ENCODE measurements at regions not wholly inside any gene's neighbourhood (a gene's known extent, or its start where the extent isn't known, plus 50 kb on each side); places are given as distances from the start of the nearest gene placed in this dataset.

DNA sequence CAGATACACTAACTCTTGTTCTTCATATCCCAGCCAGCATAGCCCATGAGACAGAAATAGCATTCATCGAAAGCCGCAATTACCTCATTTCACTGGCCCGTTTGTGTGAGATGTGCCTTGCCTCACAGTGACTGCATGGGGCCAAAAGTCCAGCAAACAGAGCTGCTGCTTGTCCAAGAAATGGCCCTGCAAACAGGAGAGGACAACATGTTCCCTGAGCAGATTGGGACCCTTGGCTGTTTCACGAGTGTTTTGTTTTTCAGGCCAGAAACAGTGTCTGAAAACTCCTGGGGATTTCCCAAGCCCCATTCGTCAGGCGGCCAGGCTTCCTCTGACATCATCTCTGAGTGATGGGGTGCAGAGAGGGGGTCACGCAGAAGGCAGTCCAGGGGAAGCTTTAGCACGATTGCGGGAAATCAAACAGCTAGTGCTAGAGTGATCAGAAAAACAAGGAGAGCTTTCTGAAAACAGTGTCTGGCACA, 503.6 kb upstream of the PAPPA start:
- no peaks in the 10 kb centered on the region for H3K36me3 Mint-ChIP-seq (ENCODE audit: low read depth)
- no peaks in the 10 kb centered on the region for H3K4me1 Mint-ChIP-seq
- no peak overlapping the region for H3K27ac Mint-ChIP-seq
- no peaks in the 10 kb centered on the region for H3K9me3 Mint-ChIP-seq
- ATAC-seq (no peak), DNase-seq (no peak)
- H3K4me3 Mint-ChIP-seq: no peak overlapping the region
- H3K27me3 Mint-ChIP-seq: no peaks in the 10 kb centered on the region

DNA sequence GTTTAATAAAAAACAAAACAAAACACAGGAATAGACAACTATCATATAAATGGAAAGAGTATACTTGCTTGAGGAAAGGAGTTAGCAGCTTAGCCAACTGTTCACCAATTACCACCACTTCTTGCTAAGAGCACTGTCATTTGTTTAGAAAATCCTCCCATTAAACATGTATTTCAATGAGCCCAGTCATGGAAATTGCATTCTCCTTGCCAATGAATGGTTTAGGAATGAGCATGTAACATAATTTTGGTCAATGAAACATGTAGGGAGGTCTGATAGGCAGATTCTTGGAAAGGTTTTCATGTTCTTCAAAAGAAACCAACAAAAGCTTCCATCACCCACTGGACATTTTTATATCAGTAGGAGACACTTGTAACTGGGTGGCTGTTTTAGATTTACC, 502.8 kb upstream of the PAPPA start:
- ATAC-seq (no peak), DNase-seq (no peak)
- Mint-ChIP-seq H3K27ac (no peak overlapping the region), H3K27me3 (peaks cover 1% of the 10 kb centered on the region), H3K36me3 (ENCODE audit: low read depth) (no peaks in the 10 kb centered on the region), H3K9me3 (no peaks in the 10 kb centered on the region), H3K4me3 (no peak overlapping the region), H3K4me1 (no peaks in the 10 kb centered on the region)

DNA sequence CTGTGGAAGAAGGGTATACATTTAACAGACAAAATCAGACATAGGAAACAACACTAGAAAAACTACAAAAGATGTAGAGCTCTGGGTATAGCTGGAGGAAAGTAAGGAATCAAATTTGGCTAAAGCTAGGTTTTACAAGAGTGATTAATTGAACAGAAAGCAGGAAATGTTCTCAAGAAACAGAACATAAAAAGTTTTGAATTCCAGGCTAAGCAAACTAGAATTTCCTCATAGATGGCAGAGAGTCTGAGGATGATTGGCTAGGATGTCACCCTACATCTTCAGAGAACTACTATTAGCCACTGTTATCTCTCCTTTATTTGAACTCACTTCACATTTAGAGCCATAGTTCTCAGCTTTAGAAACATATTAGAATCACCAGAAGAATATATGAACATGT, 502.1 kb upstream of the PAPPA start:
- ATAC-seq (no peak), DNase-seq (no peak)
- no peak overlapping the region for H3K27ac Mint-ChIP-seq
- no peaks in the 10 kb centered on the region for H3K36me3 Mint-ChIP-seq (ENCODE audit: low read depth)
- no peaks in the 10 kb centered on the region for H3K4me1 Mint-ChIP-seq
- peaks cover 2% of the 10 kb centered on the region for H3K27me3 Mint-ChIP-seq
- no peak overlapping the region for H3K4me3 Mint-ChIP-seq
- no peaks in the 10 kb centered on the region for H3K9me3 Mint-ChIP-seq

DNA sequence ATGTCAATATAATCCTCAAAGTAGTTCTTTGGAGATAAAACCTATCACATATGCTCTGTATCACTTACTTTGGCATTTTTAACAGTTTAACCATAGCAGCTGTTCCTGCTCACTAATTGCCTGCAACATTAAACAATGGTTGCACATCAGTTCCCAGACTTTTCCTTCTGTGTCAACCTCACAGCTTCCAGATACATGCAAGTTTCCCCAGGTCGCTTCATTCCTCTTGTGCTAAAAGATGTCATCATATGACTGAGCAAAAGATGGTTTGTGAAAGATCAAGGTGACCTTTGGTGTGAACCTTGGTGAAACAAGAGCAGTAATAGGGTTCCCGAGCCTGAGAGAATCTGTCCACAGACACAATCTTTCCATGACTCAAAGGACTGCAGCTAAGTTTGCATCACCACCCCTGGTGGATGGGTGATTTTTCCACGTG, 500.4 kb upstream of the PAPPA start:
- ATAC-seq (no peak), DNase-seq (no peak)
- peaks cover 4% of the 10 kb centered on the region for H3K27me3 Mint-ChIP-seq
- no peaks in the 10 kb centered on the region for H3K9me3 Mint-ChIP-seq
- no peak overlapping the region for H3K27ac Mint-ChIP-seq
- no peaks in the 10 kb centered on the region for H3K4me1 Mint-ChIP-seq
- no peak overlapping the region for H3K4me3 Mint-ChIP-seq
- H3K36me3 Mint-ChIP-seq (ENCODE audit: low read depth): no peaks in the 10 kb centered on the region

DNA sequence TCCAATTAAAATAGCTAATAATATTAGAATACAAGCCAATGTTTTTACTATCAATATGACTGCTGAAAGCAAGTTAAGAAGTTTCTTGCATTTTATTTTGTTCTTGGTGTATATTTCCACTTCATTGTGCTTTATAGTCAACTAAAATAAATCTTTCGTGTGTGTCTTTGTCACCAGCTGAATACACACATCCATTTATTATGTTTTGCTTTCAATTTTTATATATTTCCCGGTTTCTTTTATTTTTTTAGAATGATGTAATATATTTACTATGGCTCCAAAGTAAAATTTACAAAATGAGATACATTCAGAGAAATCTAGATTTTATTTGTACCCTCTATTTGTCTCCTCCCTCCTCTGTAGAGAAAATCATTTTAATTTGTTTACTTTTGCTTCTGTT, 495.9 kb upstream of the PAPPA start:
- Mint-ChIP-seq H3K27ac (no peak overlapping the region), H3K4me1 (no peaks in the 10 kb centered on the region)

DNA sequence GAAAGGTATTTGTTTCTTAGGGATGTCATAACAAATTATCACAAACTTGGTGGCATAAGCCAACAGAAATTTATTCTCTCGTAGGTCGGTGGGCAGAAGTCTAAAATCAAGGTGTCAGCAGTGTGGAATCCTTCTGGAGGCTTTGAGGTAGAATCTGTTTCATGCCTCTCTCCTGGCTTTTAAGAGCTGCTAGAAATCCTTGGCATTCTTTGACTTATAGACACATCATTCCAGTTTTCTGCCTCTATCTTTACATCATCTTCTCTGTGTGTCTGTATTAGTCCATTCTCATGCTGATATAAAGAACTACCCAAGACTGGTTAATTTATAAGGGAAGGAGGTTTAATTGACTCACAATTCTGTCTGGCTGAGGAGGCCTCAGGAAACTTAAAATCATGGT, 488.1 kb upstream of the PAPPA start:
- Mint-ChIP-seq H3K27me3 (peaks cover 6% of the 10 kb centered on the region), H3K4me1 (no peaks in the 10 kb centered on the region), H3K36me3 (ENCODE audit: low read depth) (no peaks in the 10 kb centered on the region), H3K9me3 (no peaks in the 10 kb centered on the region), H3K4me3 (no peak overlapping the region), H3K27ac (no peak overlapping the region)
- DNase-seq (no peak), ATAC-seq (no peak)

More for the DNA sequence above, 495.9 kb upstream of the PAPPA start:
- Mint-ChIP-seq H3K4me3 (no peak overlapping the region), H3K36me3 (ENCODE audit: low read depth) (no peaks in the 10 kb centered on the region), H3K9me3 (no peaks in the 10 kb centered on the region), H3K27me3 (peaks cover 10% of the 10 kb centered on the region)
- DNase-seq (no peak), ATAC-seq (no peak)

DNA sequence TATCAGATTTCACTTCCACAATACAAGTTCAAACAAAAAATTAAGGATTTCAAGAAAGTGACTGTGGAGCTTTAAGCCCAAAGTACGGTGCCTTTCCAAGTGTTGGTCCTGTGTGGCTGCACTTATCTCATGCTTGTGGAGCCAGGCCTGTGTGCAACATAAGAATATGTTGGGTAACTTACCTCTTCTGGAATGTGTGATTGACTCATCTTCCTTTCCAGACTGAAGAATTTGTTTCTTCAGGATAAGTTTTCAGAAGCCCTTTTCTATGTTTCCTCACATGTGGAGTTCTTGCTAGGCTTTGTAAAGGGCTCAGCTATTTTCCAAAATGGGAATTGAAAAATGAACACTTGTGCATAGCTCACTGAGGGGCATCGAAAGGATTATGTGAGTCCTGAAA, 485.1 kb upstream of the PAPPA start:
- DNase-seq: no peak
- Mint-ChIP-seq H3K4me3 (no peak overlapping the region), H3K27me3 (no peaks in the 10 kb centered on the region), H3K36me3 (ENCODE audit: low read depth) (no peaks in the 10 kb centered on the region), H3K27ac (no peak overlapping the region), H3K4me1 (no peaks in the 10 kb centered on the region), H3K9me3 (peaks cover 6% of the 10 kb centered on the region)
- ATAC-seq: no peak

DNA sequence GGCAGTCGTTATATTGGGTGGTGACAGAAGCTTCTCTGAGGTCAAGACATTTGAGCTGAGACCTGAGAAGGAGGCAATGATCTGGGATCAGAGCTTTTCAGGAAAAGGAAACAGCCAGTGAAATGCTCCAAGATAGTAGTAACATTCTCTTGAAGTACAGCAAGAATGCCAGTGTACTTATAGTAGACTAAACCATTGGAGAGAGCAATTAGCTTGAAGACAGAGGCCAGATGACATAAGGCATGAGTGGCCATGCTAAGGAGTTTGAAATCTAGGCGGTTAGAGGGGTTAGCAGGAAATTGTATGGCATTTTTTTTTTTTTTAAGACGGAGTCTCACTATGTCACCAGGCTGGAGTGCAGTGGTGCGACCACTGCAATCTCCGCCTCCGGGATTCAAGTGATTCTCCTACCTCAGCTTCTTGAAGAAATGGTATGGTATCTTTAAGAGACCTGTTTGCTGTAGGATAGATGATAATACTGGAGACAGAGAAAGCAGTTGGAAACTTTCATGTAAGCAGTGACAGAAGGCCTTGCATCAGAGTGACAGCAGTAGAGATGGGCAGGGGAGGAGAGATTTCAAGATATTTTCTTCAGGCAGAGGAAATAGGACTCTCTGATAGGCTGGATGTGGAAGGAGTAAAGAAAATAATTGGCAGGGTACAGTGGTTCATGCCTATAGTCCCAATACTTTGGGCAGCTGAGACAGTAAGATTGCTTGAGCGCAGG, 482.2 kb upstream of the PAPPA start:
- peaks cover 6% of the 10 kb centered on the region for H3K9me3 Mint-ChIP-seq
- ATAC-seq (no peak), DNase-seq (no peak)
- H3K27ac Mint-ChIP-seq: no peak overlapping the region
- no peaks in the 10 kb centered on the region for H3K36me3 Mint-ChIP-seq (ENCODE audit: low read depth)
- H3K4me1 Mint-ChIP-seq: no peaks in the 10 kb centered on the region
- no peaks in the 10 kb centered on the region for H3K27me3 Mint-ChIP-seq
- no peak overlapping the region for H3K4me3 Mint-ChIP-seq

DNA sequence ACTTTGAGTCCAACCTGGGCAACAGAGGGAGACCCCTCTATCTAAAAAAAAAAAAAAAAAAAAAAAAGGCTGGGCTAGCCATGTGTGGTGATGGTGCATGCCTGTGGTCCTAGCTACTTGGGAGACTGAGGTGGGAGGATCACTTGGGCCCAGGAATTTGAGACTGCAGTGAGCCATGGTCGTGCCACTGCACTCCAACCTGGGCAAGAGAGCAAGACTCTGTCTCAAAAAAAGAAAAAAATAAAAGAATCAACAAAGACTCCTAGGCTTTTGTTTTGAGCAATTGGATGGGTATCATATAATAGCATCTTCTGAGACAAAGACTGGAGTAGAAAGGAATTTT, 481.7 kb upstream of the PAPPA start:
- H3K9me3 Mint-ChIP-seq: peaks cover 10% of the 10 kb centered on the region
- no peaks in the 10 kb centered on the region for H3K36me3 Mint-ChIP-seq (ENCODE audit: low read depth)
- no peak for ATAC-seq
- no peaks in the 10 kb centered on the region for H3K27me3 Mint-ChIP-seq
- H3K27ac Mint-ChIP-seq: no peak overlapping the region
- no peak overlapping the region for H3K4me3 Mint-ChIP-seq
- no peaks in the 10 kb centered on the region for H3K4me1 Mint-ChIP-seq
- no peak for DNase-seq

DNA sequence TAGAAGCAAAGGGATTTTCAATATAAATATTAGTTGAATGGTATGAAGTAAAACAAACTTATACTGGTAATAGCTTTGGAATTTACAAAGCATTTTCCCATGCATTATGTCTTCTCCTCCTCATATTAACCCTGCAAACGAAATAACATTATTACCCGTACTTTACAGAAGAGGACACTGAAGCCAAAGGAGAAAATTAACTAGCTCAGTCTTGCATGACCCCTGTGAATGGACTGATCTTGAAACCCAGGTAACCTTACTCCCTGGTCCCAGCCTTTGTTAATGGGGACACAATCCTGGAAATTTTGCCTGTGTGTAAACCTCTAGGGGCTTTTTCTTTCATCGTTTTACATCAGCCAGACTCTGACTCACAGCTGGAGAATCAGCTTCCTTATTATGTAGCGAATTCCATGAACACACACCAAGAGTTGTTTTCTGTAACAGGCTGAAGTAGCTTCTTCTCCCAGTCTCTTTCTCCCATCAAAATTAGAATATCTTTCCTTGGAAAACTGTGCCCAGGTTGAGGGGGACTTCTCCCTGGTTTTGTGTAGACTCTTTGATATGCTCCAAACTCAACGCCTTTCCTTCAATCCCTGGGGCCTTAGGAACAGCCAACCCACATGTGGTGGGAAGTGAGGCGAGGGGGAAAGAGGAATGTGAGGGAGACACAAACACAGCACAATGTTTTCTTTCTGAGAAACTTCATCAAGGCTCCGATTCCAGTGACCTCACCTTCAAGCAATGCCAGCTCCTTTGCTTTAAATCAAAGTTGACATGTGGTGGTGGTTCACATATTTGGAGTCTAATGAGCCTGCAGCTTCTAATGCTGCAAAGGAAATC, 480.9 kb upstream of the PAPPA start:
- H3K27ac Mint-ChIP-seq: no peak overlapping the region
- no peaks in the 10 kb centered on the region for H3K4me1 Mint-ChIP-seq

DNA sequence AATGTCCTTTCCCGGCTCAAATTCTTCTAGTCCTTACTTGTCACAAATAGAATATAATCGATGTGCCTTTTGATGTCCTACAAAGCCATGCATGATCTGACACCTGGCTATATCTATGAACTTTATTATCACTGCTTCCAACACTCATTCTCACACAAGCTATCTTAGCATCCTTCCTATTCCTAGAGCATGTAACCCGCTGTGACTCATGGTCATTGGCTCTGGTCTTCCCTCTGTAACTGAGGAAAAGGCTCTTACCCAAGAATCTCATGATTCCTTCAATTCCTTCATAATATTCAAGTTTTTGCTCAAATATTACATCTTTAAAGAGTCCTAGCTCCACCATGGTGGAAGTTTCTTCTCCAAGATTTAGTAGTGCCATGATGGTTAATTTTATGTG, 480.0 kb upstream of the PAPPA start:
- no peak for ATAC-seq
- Mint-ChIP-seq H3K36me3 (ENCODE audit: low read depth) (no peaks in the 10 kb centered on the region), H3K4me1 (no peaks in the 10 kb centered on the region), H3K27ac (no peak overlapping the region), H3K27me3 (no peaks in the 10 kb centered on the region), H3K4me3 (no peak overlapping the region), H3K9me3 (peaks cover 10% of the 10 kb centered on the region)
- DNase-seq: no peak

More for the DNA sequence above, 480.9 kb upstream of the PAPPA start:
- Mint-ChIP-seq H3K27me3 (no peaks in the 10 kb centered on the region), H3K4me3 (no peak overlapping the region), H3K9me3 (peaks cover 10% of the 10 kb centered on the region), H3K36me3 (ENCODE audit: low read depth) (no peaks in the 10 kb centered on the region)
- no peak for ATAC-seq
- no peak for DNase-seq

DNA sequence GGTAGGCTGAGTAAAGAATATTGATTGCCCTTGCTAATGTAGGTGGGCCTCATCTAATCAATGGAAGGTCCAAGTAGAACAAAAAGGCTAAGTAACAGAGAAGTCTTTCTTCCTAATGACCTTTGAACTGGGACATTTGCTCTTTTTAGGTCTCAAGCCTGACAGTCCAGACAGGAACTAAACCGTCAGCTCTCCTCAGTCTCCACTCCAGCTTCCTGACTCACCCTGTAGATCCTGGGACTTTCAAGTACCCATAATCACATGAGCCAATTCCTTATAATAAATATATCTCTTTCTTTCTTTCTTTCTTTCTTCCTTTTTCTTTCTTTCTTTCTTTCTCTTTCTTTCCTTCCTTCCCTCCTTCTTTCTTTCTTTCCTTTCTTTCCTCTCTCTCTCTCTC, 479.5 kb upstream of the PAPPA start:
- Mint-ChIP-seq H3K36me3 (ENCODE audit: low read depth) (no peaks in the 10 kb centered on the region), H3K27ac (no peak overlapping the region), H3K27me3 (no peaks in the 10 kb centered on the region), H3K9me3 (peaks cover 10% of the 10 kb centered on the region), H3K4me1 (no peaks in the 10 kb centered on the region), H3K4me3 (no peak overlapping the region)
- DNase-seq (no peak), ATAC-seq (no peak)

DNA sequence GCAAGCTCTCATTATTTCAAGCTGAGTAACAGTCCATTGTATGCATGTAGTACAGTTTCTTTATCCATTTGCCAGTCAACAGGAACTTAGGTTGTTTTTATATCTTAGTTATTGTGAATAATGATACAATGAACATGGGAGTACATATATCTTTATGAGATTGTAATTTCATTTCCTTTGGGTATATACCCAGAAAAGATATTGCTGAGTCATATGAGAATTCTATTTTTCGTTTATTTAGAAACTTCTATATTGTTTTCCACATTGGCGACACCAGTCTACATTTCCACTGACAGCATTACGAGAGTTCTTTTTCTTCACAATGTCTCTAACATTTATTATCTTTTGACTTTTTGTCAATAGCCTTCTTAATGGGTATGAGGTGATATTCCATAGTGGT, 477.8 kb upstream of the PAPPA start:
- no peaks in the 10 kb centered on the region for H3K27me3 Mint-ChIP-seq
- H3K9me3 Mint-ChIP-seq: peaks cover 10% of the 10 kb centered on the region
- no peak for DNase-seq
- H3K4me1 Mint-ChIP-seq: no peaks in the 10 kb centered on the region
- no peak for ATAC-seq
- no peaks in the 10 kb centered on the region for H3K36me3 Mint-ChIP-seq (ENCODE audit: low read depth)
- H3K4me3 Mint-ChIP-seq: no peak overlapping the region
- no peak overlapping the region for H3K27ac Mint-ChIP-seq

DNA sequence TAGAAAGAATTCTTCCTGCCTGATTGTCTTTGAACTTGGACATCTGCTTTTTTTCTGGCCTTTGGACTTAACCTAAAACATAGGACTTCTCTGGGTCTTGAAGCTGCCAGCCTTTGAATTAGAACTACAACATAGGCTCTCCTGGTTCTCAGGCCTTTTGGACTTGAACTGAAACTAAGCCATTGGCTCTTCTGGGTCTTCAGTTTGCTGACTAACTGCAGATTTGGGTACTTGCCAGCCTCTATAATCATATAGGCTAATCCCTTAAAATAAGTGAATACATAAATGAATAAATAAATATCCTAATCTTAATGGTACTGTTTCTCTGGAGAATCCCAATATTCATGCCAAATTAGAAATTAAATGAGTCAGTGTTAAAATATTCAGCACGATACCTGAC, 473.4 kb upstream of the PAPPA start:
- peaks cover 8% of the 10 kb centered on the region for H3K9me3 Mint-ChIP-seq
- H3K4me1 Mint-ChIP-seq: no peaks in the 10 kb centered on the region
- H3K27ac Mint-ChIP-seq: no peak overlapping the region
- ATAC-seq: no peak
- H3K36me3 Mint-ChIP-seq (ENCODE audit: low read depth): no peaks in the 10 kb centered on the region
- DNase-seq: no peak
- no peak overlapping the region for H3K4me3 Mint-ChIP-seq
- no peaks in the 10 kb centered on the region for H3K27me3 Mint-ChIP-seq

DNA sequence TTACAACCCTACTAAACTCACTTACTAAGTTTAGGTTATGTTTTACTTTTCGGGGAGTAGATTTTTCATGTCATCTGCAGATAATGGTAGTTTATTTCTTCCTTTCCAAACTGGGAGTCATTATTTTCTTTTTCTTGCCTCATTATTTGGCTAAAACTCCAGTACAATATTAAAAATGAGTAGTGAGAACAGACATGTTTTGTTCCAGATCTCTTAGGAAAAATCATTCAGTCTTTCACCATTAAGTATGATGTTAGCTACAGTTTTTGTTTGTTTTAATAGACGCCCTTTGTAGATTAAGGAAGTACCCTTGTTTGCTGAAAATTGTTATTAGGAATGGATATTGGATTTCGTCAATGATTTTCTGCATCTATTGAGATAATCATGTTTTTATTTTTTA, 472.0 kb upstream of the PAPPA start:
- Mint-ChIP-seq H3K27ac (no peak overlapping the region), H3K4me3 (no peak overlapping the region), H3K36me3 (ENCODE audit: low read depth) (no peaks in the 10 kb centered on the region), H3K4me1 (no peaks in the 10 kb centered on the region), H3K9me3 (peaks cover 8% of the 10 kb centered on the region), H3K27me3 (no peaks in the 10 kb centered on the region)
- ATAC-seq: no peak
- no peak for DNase-seq
